ENCODE measurements at regions not wholly inside any gene's neighbourhood (a gene's known extent, or its start where the extent isn't known, plus 50 kb on each side); places are given as distances from the start of the nearest gene placed in this dataset.

GRCh38 chrX:63869506-63869905, 84.5 kb upstream of the ARHGEF9 start:
- no peak for DNase-seq

- DNase-seq = no peak
Observed at GRCh38 chrX:63855896-63856295, 70.9 kb upstream of the ARHGEF9 start.

GRCh38 chrX:63835361-63835760, 50.3 kb upstream of the ARHGEF9 start:
- no peak for DNase-seq

Measured in RPMI8226 (cell line).